ENCODE measurements at regions not wholly inside any gene's neighbourhood (a gene's known extent, or its start where the extent isn't known, plus 50 kb on each side); places are given as distances from the start of the nearest gene placed in this dataset.
A peak's percentile ranks its signal among the peaks of the same experiment; 100 is the strongest.
"Not testable (repeated sequence)": the region's sequence is repeated elsewhere in the genome, so short reads cannot be mapped to it uniquely, and the experiment has no call there.

DNA sequence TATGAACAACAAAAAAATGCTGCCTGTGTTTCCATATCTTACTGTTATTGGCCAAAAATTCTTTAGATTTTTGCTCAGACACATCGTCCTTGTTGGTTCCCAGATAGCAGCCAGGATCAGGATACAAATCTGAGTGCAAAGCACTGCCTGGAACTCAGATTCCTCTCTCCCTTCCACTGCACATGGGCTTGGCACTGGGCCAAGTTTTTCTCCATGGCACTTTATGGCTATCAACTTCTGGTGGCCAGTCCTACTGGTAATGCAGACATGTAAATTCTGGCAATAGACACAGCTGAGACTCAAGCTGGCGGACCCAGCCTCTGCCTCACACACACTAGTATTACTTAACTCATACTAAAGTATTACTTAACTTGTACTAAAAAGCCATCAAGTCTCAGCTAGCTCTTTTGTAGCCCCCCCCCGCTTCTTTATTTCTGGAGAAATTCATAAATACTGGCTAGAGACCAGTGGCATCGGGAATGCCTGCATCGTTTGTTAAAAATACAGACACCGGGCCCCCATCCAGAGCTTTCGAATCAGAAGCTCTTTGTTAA is 181.2 kb upstream of the COX10 start:
- Histone ChIP-seq H4K20me1 (ENCODE audit: insufficient read depth, low read length) (no peaks in the 10 kb centered on the region), H3K4me2 (ENCODE audit: low read length) (no peak overlapping the region), H3K4me3 (ENCODE audit: low read length) (no peak overlapping the region), H2AFZ (ENCODE audit: low read depth, low read length) (no peak overlapping the region), H3K27ac (ENCODE audit: low read length) (no peak overlapping the region), H3K4me1 (ENCODE audit: low read length) (no peaks in the 10 kb centered on the region), H3K36me3 (replicated peaks; ENCODE audit: low read depth, low read length) (no peaks in the 10 kb centered on the region), H3K79me2 (ENCODE audit: low read length) (no peaks in the 10 kb centered on the region), H3K27me3 (ENCODE audit: low read depth, low read length) (no peaks in the 10 kb centered on the region), H3K9me3 (ENCODE audit: insufficient read depth, low read length) (no peaks in the 10 kb centered on the region), H3K9ac (ENCODE audit: low read length) (no peak overlapping the region)
- TF ChIP-seq, protein P1, sequence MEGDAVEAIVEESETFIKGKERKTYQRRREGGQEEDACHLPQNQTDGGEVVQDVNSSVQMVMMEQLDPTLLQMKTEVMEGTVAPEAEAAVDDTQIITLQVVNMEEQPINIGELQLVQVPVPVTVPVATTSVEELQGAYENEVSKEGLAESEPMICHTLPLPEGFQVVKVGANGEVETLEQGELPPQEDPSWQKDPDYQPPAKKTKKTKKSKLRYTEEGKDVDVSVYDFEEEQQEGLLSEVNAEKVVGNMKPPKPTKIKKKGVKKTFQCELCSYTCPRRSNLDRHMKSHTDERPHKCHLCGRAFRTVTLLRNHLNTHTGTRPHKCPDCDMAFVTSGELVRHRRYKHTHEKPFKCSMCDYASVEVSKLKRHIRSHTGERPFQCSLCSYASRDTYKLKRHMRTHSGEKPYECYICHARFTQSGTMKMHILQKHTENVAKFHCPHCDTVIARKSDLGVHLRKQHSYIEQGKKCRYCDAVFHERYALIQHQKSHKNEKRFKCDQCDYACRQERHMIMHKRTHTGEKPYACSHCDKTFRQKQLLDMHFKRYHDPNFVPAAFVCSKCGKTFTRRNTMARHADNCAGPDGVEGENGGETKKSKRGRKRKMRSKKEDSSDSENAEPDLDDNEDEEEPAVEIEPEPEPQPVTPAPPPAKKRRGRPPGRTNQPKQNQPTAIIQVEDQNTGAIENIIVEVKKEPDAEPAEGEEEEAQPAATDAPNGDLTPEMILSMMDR (IDR thresholded peaks at IDR 0.05; ENCODE audit: low read depth, low read length) = no peak
- no peak for TF ChIP-seq EZH2phosphoT487 (IDR thresholded peaks at IDR 0.05; ENCODE audit: low read depth)

DNA sequence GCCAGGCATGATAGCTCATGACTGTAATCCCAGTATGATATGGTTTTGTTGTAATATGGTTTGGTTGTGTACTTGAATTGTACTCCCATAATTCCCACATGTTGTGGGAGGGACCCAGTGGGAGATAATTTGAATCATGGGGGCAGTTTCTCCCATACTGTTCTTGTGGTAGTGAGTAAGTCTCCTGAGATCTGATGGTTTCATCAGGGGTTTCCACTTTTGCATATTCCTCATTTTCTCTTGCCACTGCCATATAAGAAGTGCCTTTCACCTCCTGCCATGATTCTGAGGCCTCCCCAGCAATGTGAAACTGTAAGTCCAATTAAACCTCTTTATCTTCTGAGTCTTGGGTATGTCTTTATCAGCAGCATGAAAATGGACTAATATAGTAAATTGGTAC is 160.3 kb upstream of the COX10 start:
- not testable (repeated sequence) for H4K20me1 ChIP-seq (ENCODE audit: insufficient read depth, low read length); H2AFZ ChIP-seq (ENCODE audit: low read depth, low read length); H3K36me3 ChIP-seq (replicated peaks; ENCODE audit: low read depth, low read length); H3K4me3 ChIP-seq (ENCODE audit: low read length); H3K79me2 ChIP-seq (ENCODE audit: low read length); H3K9me3 ChIP-seq (ENCODE audit: insufficient read depth, low read length); H3K27ac ChIP-seq (ENCODE audit: low read length); H3K27me3 ChIP-seq (ENCODE audit: low read depth, low read length); H3K4me2 ChIP-seq (ENCODE audit: low read length); H3K9ac ChIP-seq (ENCODE audit: low read length); H3K4me1 ChIP-seq (ENCODE audit: low read length)

DNA sequence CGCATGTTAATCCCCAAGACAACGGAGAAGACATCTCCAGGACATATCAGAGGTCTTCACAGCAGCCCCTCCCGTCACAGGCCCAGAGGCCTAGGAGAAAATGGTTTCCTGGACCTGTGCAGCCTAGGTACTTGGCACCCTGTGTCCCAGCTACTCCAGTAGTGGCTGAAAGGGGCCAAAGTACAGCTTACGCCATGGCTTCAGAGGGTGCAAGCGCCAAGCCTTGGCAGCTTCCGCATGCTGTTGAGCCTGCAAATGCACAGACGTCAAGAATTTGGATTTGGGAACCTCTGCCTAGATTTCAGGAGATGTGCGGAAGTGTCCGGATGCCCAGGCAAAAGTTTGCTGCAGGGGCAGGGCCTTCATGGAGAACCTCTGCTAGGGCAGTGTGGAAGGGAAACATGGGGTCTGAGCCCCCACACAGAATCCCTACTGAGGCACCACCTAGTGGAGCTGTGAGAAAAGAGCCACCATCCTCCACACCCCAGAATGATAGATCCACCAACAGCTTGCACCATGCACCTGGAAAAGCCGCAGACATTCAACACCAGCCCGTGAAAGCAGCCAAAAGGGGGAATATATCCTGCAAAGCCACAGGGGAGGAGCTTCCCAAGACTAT is 159.3 kb upstream of the COX10 start:
- Histone ChIP-seq H3K27me3 (ENCODE audit: low read depth, low read length) (no peaks in the 10 kb centered on the region), H3K36me3 (replicated peaks; ENCODE audit: low read depth, low read length) (no peaks in the 10 kb centered on the region), H3K4me3 (ENCODE audit: low read length) (no peak overlapping the region), H2AFZ (ENCODE audit: low read depth, low read length) (no peak overlapping the region), H3K27ac (ENCODE audit: low read length) (no peak overlapping the region), H3K79me2 (ENCODE audit: low read length) (no peaks in the 10 kb centered on the region), H3K4me2 (ENCODE audit: low read length) (no peak overlapping the region), H3K4me1 (ENCODE audit: low read length) (no peaks in the 10 kb centered on the region), H3K9me3 (ENCODE audit: insufficient read depth, low read length) (no peaks in the 10 kb centered on the region), H4K20me1 (ENCODE audit: insufficient read depth, low read length) (no peaks in the 10 kb centered on the region), H3K9ac (ENCODE audit: low read length) (no peak overlapping the region)
- no peak for TF ChIP-seq EZH2phosphoT487 (IDR thresholded peaks at IDR 0.05; ENCODE audit: low read depth)
- TF ChIP-seq, protein P1 (IDR thresholded peaks at IDR 0.05; ENCODE audit: low read depth, low read length) = no peak

DNA sequence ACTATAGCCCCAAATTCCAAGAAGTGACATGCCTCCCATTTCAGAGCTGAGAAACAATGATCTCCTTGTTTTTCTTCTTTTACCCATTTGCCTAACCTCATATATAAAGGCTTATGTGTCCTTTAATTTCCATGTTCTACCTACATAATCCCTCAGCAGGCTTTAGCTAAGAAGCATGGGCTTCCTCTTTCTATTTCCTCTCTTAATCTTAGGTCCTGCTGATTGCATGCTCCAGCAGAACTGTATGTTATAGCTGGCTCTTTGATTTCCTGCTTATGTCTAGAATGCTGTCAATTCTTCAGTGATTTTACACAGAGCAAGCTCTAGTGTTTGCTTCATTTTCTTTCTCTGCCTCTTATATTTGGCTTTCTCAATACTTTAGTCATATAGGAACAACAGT is 151.7 kb upstream of the COX10 start:
- H3K79me2 ChIP-seq (ENCODE audit: low read length) = no peaks in the 10 kb centered on the region
- peak overlapping the region; percentile 29; the same call in 1 of the 2 replicates for H3K27ac ChIP-seq (ENCODE audit: low read length)
- no peaks in the 10 kb centered on the region for H4K20me1 ChIP-seq (ENCODE audit: insufficient read depth, low read length)
- H3K4me1 ChIP-seq (ENCODE audit: low read length) = peaks cover 45% of the 10 kb centered on the region
- TF ChIP-seq, protein P1 (IDR thresholded peaks at IDR 0.05; ENCODE audit: low read depth, low read length) = no peak
- no peak for TF ChIP-seq EZH2phosphoT487 (IDR thresholded peaks at IDR 0.05; ENCODE audit: low read depth)
- no peaks in the 10 kb centered on the region for H3K36me3 ChIP-seq (replicated peaks; ENCODE audit: low read depth, low read length)
- no peak overlapping the region for H2AFZ ChIP-seq (ENCODE audit: low read depth, low read length)
- H3K9me3 ChIP-seq (ENCODE audit: insufficient read depth, low read length) = no peaks in the 10 kb centered on the region
- no peaks in the 10 kb centered on the region for H3K27me3 ChIP-seq (ENCODE audit: low read depth, low read length)
- no peak overlapping the region for H3K4me3 ChIP-seq (ENCODE audit: low read length)
- H3K9ac ChIP-seq (ENCODE audit: low read length) = no peak overlapping the region
- peak overlapping the region; percentile 27 for H3K4me2 ChIP-seq (ENCODE audit: low read length)

Measured in OCI-LY3 (cell line).